ENCODE measurements at regions not wholly inside any gene's neighbourhood (a gene's known extent, or its start where the extent isn't known, plus 50 kb on each side); places are given as distances from the start of the nearest gene placed in this dataset.

GRCh38 chr3:18046131-18046915, 303.9 kb upstream of the TBC1D5 start:
- intact Hi-C loops (cut with DNase I) = no loop called here
- Histone ChIP-seq H3K4me3 (no peak overlapping the region), H3K9me3 (no peaks in the 10 kb centered on the region), H3K27ac (no peak overlapping the region), H3K4me1 (no peaks in the 10 kb centered on the region), H3K36me3 (replicated peaks in 1 of 2; ENCODE audit: insufficient read depth in 1 of 2, low read depth in 2 of 2) (no peaks in the 10 kb centered on the region), H3K27me3 (no peaks in the 10 kb centered on the region)
- DNase-seq (no peak), ATAC-seq (no peak)
- 85 to 90% methylated on average over 4 of the region's 4 CpGs for WGBS, 2 donors
- no peak for TF ChIP-seq POLR2A (IDR thresholded peaks at IDR 0.05)
- TF ChIP-seq, protein P1, sequence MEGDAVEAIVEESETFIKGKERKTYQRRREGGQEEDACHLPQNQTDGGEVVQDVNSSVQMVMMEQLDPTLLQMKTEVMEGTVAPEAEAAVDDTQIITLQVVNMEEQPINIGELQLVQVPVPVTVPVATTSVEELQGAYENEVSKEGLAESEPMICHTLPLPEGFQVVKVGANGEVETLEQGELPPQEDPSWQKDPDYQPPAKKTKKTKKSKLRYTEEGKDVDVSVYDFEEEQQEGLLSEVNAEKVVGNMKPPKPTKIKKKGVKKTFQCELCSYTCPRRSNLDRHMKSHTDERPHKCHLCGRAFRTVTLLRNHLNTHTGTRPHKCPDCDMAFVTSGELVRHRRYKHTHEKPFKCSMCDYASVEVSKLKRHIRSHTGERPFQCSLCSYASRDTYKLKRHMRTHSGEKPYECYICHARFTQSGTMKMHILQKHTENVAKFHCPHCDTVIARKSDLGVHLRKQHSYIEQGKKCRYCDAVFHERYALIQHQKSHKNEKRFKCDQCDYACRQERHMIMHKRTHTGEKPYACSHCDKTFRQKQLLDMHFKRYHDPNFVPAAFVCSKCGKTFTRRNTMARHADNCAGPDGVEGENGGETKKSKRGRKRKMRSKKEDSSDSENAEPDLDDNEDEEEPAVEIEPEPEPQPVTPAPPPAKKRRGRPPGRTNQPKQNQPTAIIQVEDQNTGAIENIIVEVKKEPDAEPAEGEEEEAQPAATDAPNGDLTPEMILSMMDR (IDR thresholded peaks at IDR 0.05) = no peak

DNA sequence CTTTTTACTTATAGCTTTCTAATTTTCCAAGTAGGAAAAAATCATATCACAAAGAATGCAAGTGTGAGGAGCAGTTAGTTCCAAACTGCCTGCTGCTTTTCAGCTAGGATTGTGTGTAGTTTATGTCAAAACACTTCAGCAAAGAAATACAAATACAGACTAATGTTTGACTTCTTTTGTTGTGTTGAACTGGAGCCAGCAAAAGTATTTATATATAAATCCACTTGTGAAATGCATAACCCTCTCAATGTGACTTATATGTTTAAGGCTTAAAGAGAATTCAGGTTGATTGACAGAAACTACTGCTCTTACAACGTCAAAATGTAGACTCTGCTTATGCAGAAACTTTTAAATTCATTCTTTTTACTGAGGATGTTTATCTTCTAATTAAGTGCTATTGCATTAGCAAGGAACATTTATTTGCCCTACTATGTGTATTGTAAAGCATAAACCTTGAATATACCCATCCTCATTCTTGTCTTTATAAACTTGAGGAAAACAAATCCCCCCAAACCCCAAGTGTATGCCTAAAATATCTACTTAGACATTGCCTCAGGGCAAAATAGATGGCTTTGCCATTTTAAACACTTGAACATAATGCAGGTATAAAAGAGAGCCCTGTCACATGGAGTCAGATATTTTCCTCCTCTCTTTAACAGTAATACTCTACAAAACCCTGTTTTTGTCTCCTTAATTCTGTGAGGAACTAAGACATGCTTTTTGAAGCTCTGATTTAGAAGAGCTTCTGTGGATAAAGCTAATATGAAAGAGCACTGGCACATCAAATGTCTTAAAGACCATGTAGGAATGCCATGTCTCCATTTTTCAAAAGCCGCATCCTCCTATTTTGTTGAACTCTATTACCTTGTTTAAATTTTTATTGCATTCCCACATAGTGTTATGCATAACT, 302.8 kb upstream of the TBC1D5 start:
- DNase-seq = no peak
- intact Hi-C loops (cut with DNase I) = no loop called here
- TF ChIP-seq POLR2A (IDR thresholded peaks at IDR 0.05) = no peak
- TF ChIP-seq, protein P1 (IDR thresholded peaks at IDR 0.05) = no peak
- Histone ChIP-seq H3K4me3 (no peak overlapping the region), H3K27me3 (no peaks in the 10 kb centered on the region), H3K36me3 (replicated peaks in 1 of 2; ENCODE audit: insufficient read depth in 1 of 2, low read depth in 2 of 2) (no peaks in the 10 kb centered on the region), H3K9me3 (no peaks in the 10 kb centered on the region), H3K4me1 (no peaks in the 10 kb centered on the region), H3K27ac (no peak overlapping the region)
- WGBS, 2 donors = 69 to 70% methylated on average over 2 of the region's 2 CpGs
- ATAC-seq = no peak

DNA sequence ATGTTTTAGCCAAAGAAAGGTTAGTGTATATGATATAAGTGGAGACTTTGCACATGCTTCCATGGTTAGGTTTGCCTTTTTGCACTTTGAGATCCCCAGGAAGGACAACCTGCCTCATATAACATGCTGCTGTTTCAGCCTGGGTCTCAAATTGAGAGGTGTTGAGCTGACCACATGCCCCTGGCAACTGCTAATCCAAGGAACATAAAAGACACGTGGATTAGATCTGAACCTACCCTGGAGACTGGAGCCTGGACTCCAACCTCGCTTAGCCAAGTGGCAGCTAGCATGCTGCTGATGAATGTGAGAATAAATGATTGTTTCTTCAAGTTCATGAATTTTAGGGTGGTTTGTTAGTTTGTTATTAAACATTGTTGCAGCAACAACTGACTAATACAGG, 301.8 kb upstream of the TBC1D5 start:
- no peak for ATAC-seq
- H3K4me3 ChIP-seq = no peak overlapping the region
- DNase-seq = no peak
- H3K9me3 ChIP-seq = no peaks in the 10 kb centered on the region
- TF ChIP-seq, protein P1 (IDR thresholded peaks at IDR 0.05) = no peak
- H3K4me1 ChIP-seq = no peaks in the 10 kb centered on the region
- intact Hi-C loops (cut with DNase I) = no loop called here
- H3K36me3 ChIP-seq (replicated peaks in 1 of 2; ENCODE audit: insufficient read depth in 1 of 2, low read depth in 2 of 2) = no peaks in the 10 kb centered on the region
- no peak overlapping the region for H3K27ac ChIP-seq
- WGBS, 2 donors = 62 to 68% methylated on average over 2 of the region's 2 CpGs
- H3K27me3 ChIP-seq = no peaks in the 10 kb centered on the region

GRCh38 chr3:18036450-18036815, 294.0 kb upstream of the TBC1D5 start:
- no peak for TF ChIP-seq POLR2A (IDR thresholded peaks at IDR 0.05)
- TF ChIP-seq, protein P1 (IDR thresholded peaks at IDR 0.05) = no peak
- Histone ChIP-seq H3K27me3 (no peaks in the 10 kb centered on the region), H3K36me3 (replicated peaks in 1 of 2; ENCODE audit: insufficient read depth in 1 of 2, low read depth in 2 of 2) (no peaks in the 10 kb centered on the region), H3K4me3 (no peak overlapping the region), H3K4me1 (no peaks in the 10 kb centered on the region), H3K9me3 (no peaks in the 10 kb centered on the region), H3K27ac (no peak overlapping the region)
- intact Hi-C loops (cut with DNase I) = no loop called here
- no peak for ATAC-seq
- DNase-seq = no peak
- 35 to 41% methylated on average over 1 of the region's 1 CpG for WGBS, 2 donors
